ENCODE measurements at regions not wholly inside any gene's neighbourhood (a gene's known extent, or its start where the extent isn't known, plus 50 kb on each side); places are given as distances from the start of the nearest gene placed in this dataset.

- Histone ChIP-seq H3K27ac (peak overlapping the region in 1 of 2 donors; percentile 16), H3K4me3 (no peak overlapping the region)
- no peak for TF ChIP-seq CTCF (IDR thresholded peaks at IDR 0.05)
- DNase-seq (ENCODE audit: low spot score) = no peak
These were observed 132.6 kb downstream of the EVX1 start for GRCh38 chr7:27374958-27375841.

GRCh38 chr7:27375958-27376357 is 133.4 kb downstream of the EVX1 start:
- H3K4me3 ChIP-seq = no peak overlapping the region
- TF ChIP-seq CTCF (IDR thresholded peaks at IDR 0.05) = no peak
- H3K27ac ChIP-seq = no peak overlapping the region
- no peak for DNase-seq (ENCODE audit: low spot score)

GRCh38 chr7:27377988-27378387 is 135.4 kb downstream of the EVX1 start:
- no peak overlapping the region for H3K4me3 ChIP-seq
- no peak overlapping the region for H3K27ac ChIP-seq
- DNase-seq (ENCODE audit: low spot score) = no peak
- no peak for TF ChIP-seq CTCF (IDR thresholded peaks at IDR 0.05)

GRCh38 chr7:27382307-27382706 is 139.7 kb downstream of the EVX1 start:
- DNase-seq (ENCODE audit: low spot score) = no peak
- Histone ChIP-seq H3K27ac (no peak overlapping the region), H3K4me3 (no peak overlapping the region)
- TF ChIP-seq CTCF (IDR thresholded peaks at IDR 0.05) = no peak

GRCh38 chr7:27386581-27386980 is 144.0 kb downstream of the EVX1 start:
- no peak for TF ChIP-seq CTCF (IDR thresholded peaks at IDR 0.05)
- no peak for DNase-seq (ENCODE audit: low spot score)

GRCh38 chr7:27387864-27388263 is 145.3 kb downstream of the EVX1 start:
- no peak for DNase-seq (ENCODE audit: low spot score)
- TF ChIP-seq CTCF (IDR thresholded peaks at IDR 0.05) = no peak
- no peak overlapping the region for H3K27ac ChIP-seq
- H3K4me3 ChIP-seq = no peak overlapping the region

More at GRCh38 chr7:27386581-27386980, 144.0 kb downstream of the EVX1 start:
- no peak overlapping the region for H3K4me3 ChIP-seq
- no peak overlapping the region for H3K27ac ChIP-seq

GRCh38 chr7:27388561-27388960 is 146.0 kb downstream of the EVX1 start:
- no peak for DNase-seq (ENCODE audit: low spot score)
- TF ChIP-seq CTCF (IDR thresholded peaks at IDR 0.05) = no peak
- Histone ChIP-seq H3K27ac (no peak overlapping the region), H3K4me3 (no peak overlapping the region)

All from coronary artery (tissue), 2 donors.